Aorta (tissue), 5 donors: ENCODE measurements at regions not wholly inside any gene's neighbourhood (a gene's known extent, or its start where the extent isn't known, plus 50 kb on each side); places are given as distances from the start of the nearest gene placed in this dataset.

Source experiments
- ATAC-seq: fragments of 200-7000 bp; cut with Tn5 transposase; one replicate; pipeline ENCODE4 v1.9.1; 2022; ENCODE audit warnings: moderate library complexity; ENCODE audit not compliant: low FRiP score
- DNase-seq, 2 donors: peaks; one replicate each; pipeline ENCODE4 v3.0.0-alpha.2; 2020
- H3K27ac ChIP-seq, 2 donors: one replicate each; pipeline ENCODE4 v1.5.1; 2013; ENCODE audit warnings: low read length in 2 of 2, mild to moderate bottlenecking in 2 of 2, moderate library complexity in 2 of 2, control low read depth in 1 of 2, inconsistent platforms in 1 of 2, low read depth in 1 of 2
- H3K27me3 ChIP-seq, 2 donors: one replicate each; pipeline ENCODE4 v1.6.1; 2013; ENCODE audit warnings: control low read depth in 1 of 2, low read length in 1 of 2, mild to moderate bottlenecking in 1 of 2, moderate library complexity in 1 of 2; ENCODE audit not compliant: insufficient read depth in 2 of 2, control insufficient read depth in 1 of 2
- H3K36me3 ChIP-seq, 2 donors: one replicate each; pipeline ENCODE4 v1.6.1; 2013; ENCODE audit warnings: control low read depth in 1 of 2, low read length in 1 of 2, mild to moderate bottlenecking in 1 of 2; ENCODE audit not compliant: insufficient read depth in 2 of 2, control insufficient read depth in 1 of 2
- H3K4me1 ChIP-seq, 2 donors: one replicate each; pipeline ENCODE4 v1.6.1; 2013; ENCODE audit warnings: low read length in 2 of 2, control low read depth in 1 of 2, mild to moderate bottlenecking in 1 of 2, moderate library complexity in 1 of 2; ENCODE audit not compliant: insufficient read depth in 2 of 2, control insufficient read depth in 1 of 2
- H3K4me3 ChIP-seq, 2 donors: one replicate each; pipeline ENCODE4 v1.5.1; 2013; ENCODE audit warnings: low read length in 2 of 2, control low read depth in 1 of 2, mild to moderate bottlenecking in 1 of 2
- H3K9me3 ChIP-seq: one replicate; pipeline ENCODE4 v1.6.1; 2013; ENCODE audit warnings: mild to moderate bottlenecking, low read length; ENCODE audit not compliant: control insufficient read depth
- WGBS, 2 donors: extraction: QIAGEN DNeasy Blood & Tissue Kit; methylation state at CpG; one replicate each; pipeline ENCODE4 v1.1.7; 2013; 5-methylcytosine and 5-hydroxymethylcytosine counted together
- intact Hi-C, 2 donors: fragments of 100-400 bp; cut with DNase I; formaldehyde crosslinking; loops; one replicate each; pipeline versions ENCODE4 v1.14.2 to v1.15.0; 2022
- donor health status: healthy with polysubstance abuse.
- donor health status: Bipolar disorder and iron deficiency.
- donor health status: DM: no; HTN: no; CAD: no.
- donor health status: DM: no; HTN: no; CAD: no.
- donor health status: DM: yes; HTN: yes; CAD: no.

- ATAC-seq (no peak), DNase-seq (no peak)
- intact Hi-C loops: no loop called here
- Histone ChIP-seq H3K27ac (no peak overlapping the region), H3K27me3 (no peaks in the 10 kb centered on the region), H3K36me3 (no peaks in the 10 kb centered on the region), H3K9me3 (no peaks in the 10 kb centered on the region), H3K4me3 (no peak overlapping the region), H3K4me1 (no peaks in the 10 kb centered on the region)
- 87 to 91% methylated on average over 3 of the region's 3 CpGs for WGBS, 2 donors
These were observed 373.4 kb downstream of the JRKL start for GRCh38 chr11:96763244-96763643.

- Histone ChIP-seq H3K27ac (no peak overlapping the region), H3K4me3 (no peak overlapping the region), H3K36me3 (no peaks in the 10 kb centered on the region), H3K27me3 (no peaks in the 10 kb centered on the region), H3K9me3 (no peaks in the 10 kb centered on the region), H3K4me1 (no peaks in the 10 kb centered on the region)
- no peak for DNase-seq
- no peak for ATAC-seq
- intact Hi-C loops: no loop called here
These were observed 388.5 kb downstream of the JRKL start for GRCh38 chr11:96778272-96778671.

DNA sequence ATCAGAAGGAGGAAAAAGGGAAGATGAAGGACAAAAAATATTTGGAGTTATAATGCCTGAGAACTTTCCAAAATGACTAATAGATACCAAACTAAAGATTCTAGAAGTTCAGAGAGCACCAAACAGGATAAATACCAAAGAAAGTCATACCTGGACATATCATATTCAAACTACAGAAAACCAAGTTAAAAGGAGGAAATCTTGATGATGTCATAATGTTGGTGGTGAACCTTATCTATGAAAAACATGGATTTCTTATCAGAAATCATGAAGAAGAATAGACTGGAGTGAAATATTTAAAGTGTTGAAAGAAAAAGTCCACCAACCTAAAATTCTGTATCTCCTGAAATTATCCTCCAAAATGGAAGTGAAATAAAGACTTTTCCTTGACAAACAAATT lies 389.2 kb downstream of the JRKL start:
- H3K4me3 ChIP-seq: no peak overlapping the region
- intact Hi-C loops: no loop called here

DNA sequence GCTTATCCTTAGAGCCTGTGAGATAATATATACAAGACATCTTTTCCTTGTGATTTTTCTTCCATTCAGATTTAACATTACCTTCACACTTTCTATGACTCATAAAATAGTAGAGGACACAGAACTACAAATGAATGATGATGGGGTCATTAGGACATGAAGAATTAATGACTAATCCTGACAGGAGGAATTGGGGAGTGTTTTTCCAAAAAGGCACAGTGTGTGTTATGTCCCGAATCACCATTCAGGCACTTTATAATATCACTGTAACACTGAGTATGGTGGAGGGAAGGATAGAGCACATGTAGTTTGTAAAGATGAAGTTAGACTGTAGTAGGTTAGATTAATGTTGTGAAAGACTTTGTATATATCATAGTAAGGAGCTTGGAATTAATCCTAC lies 391.3 kb downstream of the JRKL start:
- WGBS, 2 donors: 1 to 10% methylated on average over 1 of the region's 1 CpG
- no peak for DNase-seq
- Histone ChIP-seq H3K4me1 (no peaks in the 10 kb centered on the region), H3K4me3 (no peak overlapping the region), H3K27ac (no peak overlapping the region), H3K27me3 (no peaks in the 10 kb centered on the region), H3K9me3 (no peaks in the 10 kb centered on the region), H3K36me3 (no peaks in the 10 kb centered on the region)
- no peak for ATAC-seq
- intact Hi-C loops: no loop called here

More for the DNA sequence above, 389.2 kb downstream of the JRKL start:
- ATAC-seq: no peak
- no peaks in the 10 kb centered on the region for H3K4me1 ChIP-seq
- no peak for DNase-seq
- no peaks in the 10 kb centered on the region for H3K9me3 ChIP-seq
- H3K27ac ChIP-seq: no peak overlapping the region
- H3K36me3 ChIP-seq: no peaks in the 10 kb centered on the region
- no peaks in the 10 kb centered on the region for H3K27me3 ChIP-seq

GRCh38 chr11:96782632-96783031 lies 392.8 kb downstream of the JRKL start:
- DNase-seq (no peak), ATAC-seq (no peak)
- WGBS, 2 donors: 72 to 87% methylated on average over 2 of the region's 2 CpGs
- intact Hi-C loops: no loop called here
- H3K9me3 ChIP-seq: no peaks in the 10 kb centered on the region
- no peaks in the 10 kb centered on the region for H3K4me1 ChIP-seq
- no peak overlapping the region for H3K4me3 ChIP-seq
- H3K27ac ChIP-seq: no peak overlapping the region
- H3K36me3 ChIP-seq: no peaks in the 10 kb centered on the region
- no peaks in the 10 kb centered on the region for H3K27me3 ChIP-seq

DNA sequence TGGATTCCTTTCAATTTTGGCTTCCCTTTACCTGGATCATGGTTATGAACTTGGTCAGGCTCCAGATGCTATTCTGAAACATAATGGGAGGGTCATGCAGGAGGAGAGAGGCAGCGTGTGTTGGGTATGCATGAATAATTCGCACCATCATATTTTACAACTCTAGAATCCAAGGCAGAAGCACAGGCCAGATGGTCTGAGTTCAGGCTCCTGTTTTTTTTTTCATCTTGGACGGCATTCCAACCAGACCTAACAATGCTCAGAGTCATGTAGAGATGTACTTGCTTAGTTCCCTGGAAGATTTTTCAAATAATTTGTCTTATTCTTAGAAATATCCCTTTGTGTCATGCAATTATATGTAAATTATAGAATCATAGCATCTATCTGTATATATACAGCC lies 393.5 kb downstream of the JRKL start:
- Histone ChIP-seq H3K4me1 (no peaks in the 10 kb centered on the region), H3K27ac (no peak overlapping the region), H3K9me3 (no peaks in the 10 kb centered on the region)

GRCh38 chr11:96785073-96785472 lies 395.3 kb downstream of the JRKL start:
- intact Hi-C loops: no loop called here
- WGBS, 2 donors: 62 to 67% methylated on average over 4 of the region's 4 CpGs
- no peaks in the 10 kb centered on the region for H3K9me3 ChIP-seq
- ATAC-seq: no peak
- no peak overlapping the region for H3K4me3 ChIP-seq
- H3K27me3 ChIP-seq: no peaks in the 10 kb centered on the region
- no peaks in the 10 kb centered on the region for H3K36me3 ChIP-seq
- no peak for DNase-seq
- H3K27ac ChIP-seq: no peak overlapping the region
- H3K4me1 ChIP-seq: no peaks in the 10 kb centered on the region

More for the DNA sequence above, 393.5 kb downstream of the JRKL start:
- WGBS, 2 donors: 67 to 72% methylated on average over 3 of the region's 3 CpGs
- intact Hi-C loops: no loop called here
- Histone ChIP-seq H3K4me3 (no peak overlapping the region), H3K27me3 (no peaks in the 10 kb centered on the region), H3K36me3 (no peaks in the 10 kb centered on the region)
- no peak for ATAC-seq
- no peak for DNase-seq

GRCh38 chr11:96794152-96794551 lies 404.3 kb downstream of the JRKL start:
- 84 to 100% methylated on average over 2 of the region's 2 CpGs for WGBS, 2 donors

DNA sequence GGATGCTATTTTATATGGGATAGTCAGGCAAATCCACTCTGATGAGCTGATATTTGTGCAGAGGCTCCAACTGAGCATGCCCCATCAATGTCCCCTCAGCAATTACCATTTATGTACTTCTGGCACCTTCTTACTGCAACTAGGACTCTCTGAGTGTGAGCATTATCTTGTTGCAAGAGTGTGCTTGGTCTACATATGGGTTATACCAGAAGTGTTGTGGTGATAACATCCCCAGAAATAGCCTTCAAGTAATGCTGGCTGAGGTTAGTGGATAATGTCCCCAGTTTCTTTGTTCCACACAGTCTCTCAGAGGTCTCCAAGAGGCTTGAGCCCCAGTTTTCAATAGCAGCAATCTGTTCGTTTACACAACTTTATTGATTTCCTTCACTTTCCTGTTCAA lies 408.6 kb downstream of the JRKL start:
- intact Hi-C loops: no loop called here
- no peak for DNase-seq
- ATAC-seq: no peak

More at GRCh38 chr11:96794152-96794551, 404.3 kb downstream of the JRKL start:
- H3K27ac ChIP-seq: no peak overlapping the region
- intact Hi-C loops: no loop called here
- no peak for ATAC-seq
- H3K36me3 ChIP-seq: no peaks in the 10 kb centered on the region
- no peak overlapping the region for H3K4me3 ChIP-seq
- no peaks in the 10 kb centered on the region for H3K9me3 ChIP-seq
- peaks cover 0 to 2% of the 10 kb centered on the region in 2 donors for H3K27me3 ChIP-seq
- H3K4me1 ChIP-seq: no peaks in the 10 kb centered on the region
- DNase-seq: no peak

More for the DNA sequence above, 408.6 kb downstream of the JRKL start:
- 66 to 67% methylated on average over 1 of the region's 1 CpG for WGBS, 2 donors
- H3K9me3 ChIP-seq: no peaks in the 10 kb centered on the region
- no peaks in the 10 kb centered on the region for H3K27me3 ChIP-seq
- H3K36me3 ChIP-seq: no peaks in the 10 kb centered on the region
- H3K4me1 ChIP-seq: no peaks in the 10 kb centered on the region
- H3K4me3 ChIP-seq: no peak overlapping the region
- H3K27ac ChIP-seq: no peak overlapping the region
